ENCODE measurements at regions not wholly inside any gene's neighbourhood (a gene's known extent, or its start where the extent isn't known, plus 50 kb on each side); places are given as distances from the start of the nearest gene placed in this dataset.

- TF ChIP-seq CTCF (IDR thresholded peaks at IDR 0.05; ENCODE audit: insufficient read depth, low read length, missing control alignments), result no peak
- ChIA-PET POLR2A (no interaction called here), CTCF (no interaction called here)
- H3K4me3 ChIP-seq (ENCODE audit: low read depth, low read length), result no peak overlapping the region
- no peak for DNase-seq (ENCODE audit: low read depth, low spot score)
Observed at GRCh38 chr12:128205145-128205544, 61.8 kb upstream of the TMEM132C start.

GRCh38 chr12:128205758-128206157 is 61.2 kb upstream of the TMEM132C start:
- POLR2A ChIA-PET, result no interaction called here
- H3K4me3 ChIP-seq (ENCODE audit: low read depth, low read length), result no peak overlapping the region
- no peak for DNase-seq (ENCODE audit: low read depth, low spot score)
- CTCF ChIA-PET, result no interaction called here
- TF ChIP-seq CTCF (IDR thresholded peaks at IDR 0.05; ENCODE audit: insufficient read depth, low read length, missing control alignments), result no peak
